ENCODE measurements at regions not wholly inside any gene's neighbourhood (a gene's known extent, or its start where the extent isn't known, plus 50 kb on each side); places are given as distances from the start of the nearest gene placed in this dataset.
A peak's percentile ranks its signal among the peaks of the same experiment; 100 is the strongest.

DNA sequence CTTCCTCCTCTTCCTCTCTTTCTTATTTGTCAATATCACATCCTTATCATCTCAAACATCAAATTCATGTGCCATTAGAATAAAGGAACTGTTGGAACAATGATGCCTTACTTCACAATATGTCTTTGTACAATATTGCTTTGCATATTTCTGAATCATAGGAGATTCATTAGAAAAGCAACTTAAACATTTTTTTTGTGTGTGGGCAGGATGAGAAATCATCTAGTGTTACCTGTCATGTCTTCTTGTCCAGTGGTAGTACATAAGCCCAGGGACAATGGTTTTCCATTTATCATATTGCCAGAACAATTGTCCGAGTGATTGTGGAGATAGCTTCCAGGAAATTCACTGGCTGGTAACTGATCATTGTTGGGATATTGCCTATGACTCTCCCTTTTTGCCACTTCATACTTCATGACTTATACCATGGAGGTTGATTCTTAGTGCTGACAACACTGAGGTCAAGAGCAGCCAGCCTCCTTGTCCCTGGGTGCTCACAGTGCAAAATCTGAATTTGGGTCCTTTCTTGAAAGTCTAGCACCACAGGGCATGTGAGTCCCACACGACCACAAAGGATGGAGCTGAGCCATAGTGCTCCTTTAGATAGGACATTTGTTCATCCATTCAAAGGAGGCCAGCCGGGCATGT is 215.0 kb downstream of the MDFIC start:
- peak; percentile 73 for ATAC-seq (replicated peaks)
- peaks cover 17% of the 10 kb centered on the region for H3K4me1 Mint-ChIP-seq
- peaks cover 12% of the 10 kb centered on the region for H3K9me3 Mint-ChIP-seq
- H3K27ac Mint-ChIP-seq: peak overlapping the region; percentile 37
- H3K36me3 Mint-ChIP-seq (ENCODE audit: low read depth): no peaks in the 10 kb centered on the region
- H3K4me3 Mint-ChIP-seq: peak overlapping the region; percentile 30
- H3K27me3 Mint-ChIP-seq: no peaks in the 10 kb centered on the region

- peaks cover 17% of the 10 kb centered on the region for H3K4me1 Mint-ChIP-seq
- peak; percentile 63 for ATAC-seq (replicated peaks)
- no peaks in the 10 kb centered on the region for H3K27me3 Mint-ChIP-seq
These were observed 214.0 kb downstream of the MDFIC start for GRCh38 chr7:115135769-115136410.

GRCh38 chr7:115135146-115135545 is 213.3 kb downstream of the MDFIC start:
- Mint-ChIP-seq H3K4me3 (no peak overlapping the region), H3K4me1 (peaks cover 17% of the 10 kb centered on the region), H3K27ac (no peak overlapping the region), H3K27me3 (no peaks in the 10 kb centered on the region), H3K9me3 (peaks cover 21% of the 10 kb centered on the region), H3K36me3 (ENCODE audit: low read depth) (no peaks in the 10 kb centered on the region)
- no peak for ATAC-seq (replicated peaks)

More at GRCh38 chr7:115135769-115136410, 214.0 kb downstream of the MDFIC start:
- no peak overlapping the region for H3K27ac Mint-ChIP-seq
- no peaks in the 10 kb centered on the region for H3K36me3 Mint-ChIP-seq (ENCODE audit: low read depth)
- peaks cover 17% of the 10 kb centered on the region for H3K9me3 Mint-ChIP-seq
- H3K4me3 Mint-ChIP-seq: no peak overlapping the region

- H3K4me1 Mint-ChIP-seq: peaks cover 17% of the 10 kb centered on the region
- ATAC-seq (replicated peaks): no peak
- no peaks in the 10 kb centered on the region for H3K36me3 Mint-ChIP-seq (ENCODE audit: low read depth)
- H3K4me3 Mint-ChIP-seq: no peak overlapping the region
- H3K27ac Mint-ChIP-seq: no peak overlapping the region
- no peaks in the 10 kb centered on the region for H3K27me3 Mint-ChIP-seq
- H3K9me3 Mint-ChIP-seq: peaks cover 21% of the 10 kb centered on the region
These were observed 211.4 kb downstream of the MDFIC start for GRCh38 chr7:115133248-115133647.

- no peak for ATAC-seq (replicated peaks)
- Mint-ChIP-seq H3K4me1 (peaks cover 10% of the 10 kb centered on the region), H3K27ac (no peak overlapping the region), H3K4me3 (no peak overlapping the region), H3K36me3 (ENCODE audit: low read depth) (no peaks in the 10 kb centered on the region), H3K27me3 (no peaks in the 10 kb centered on the region), H3K9me3 (peaks cover 21% of the 10 kb centered on the region)
These were observed 210.2 kb downstream of the MDFIC start for GRCh38 chr7:115132096-115132495.

- Mint-ChIP-seq H3K4me1 (peaks cover under 1% of the 10 kb centered on the region), H3K9me3 (peaks cover 12% of the 10 kb centered on the region), H3K4me3 (no peak overlapping the region), H3K36me3 (ENCODE audit: low read depth) (no peaks in the 10 kb centered on the region), H3K27ac (no peak overlapping the region), H3K27me3 (no peaks in the 10 kb centered on the region)
- no peak for ATAC-seq (replicated peaks)
These were observed 206.3 kb downstream of the MDFIC start for GRCh38 chr7:115128154-115128553.

DNA sequence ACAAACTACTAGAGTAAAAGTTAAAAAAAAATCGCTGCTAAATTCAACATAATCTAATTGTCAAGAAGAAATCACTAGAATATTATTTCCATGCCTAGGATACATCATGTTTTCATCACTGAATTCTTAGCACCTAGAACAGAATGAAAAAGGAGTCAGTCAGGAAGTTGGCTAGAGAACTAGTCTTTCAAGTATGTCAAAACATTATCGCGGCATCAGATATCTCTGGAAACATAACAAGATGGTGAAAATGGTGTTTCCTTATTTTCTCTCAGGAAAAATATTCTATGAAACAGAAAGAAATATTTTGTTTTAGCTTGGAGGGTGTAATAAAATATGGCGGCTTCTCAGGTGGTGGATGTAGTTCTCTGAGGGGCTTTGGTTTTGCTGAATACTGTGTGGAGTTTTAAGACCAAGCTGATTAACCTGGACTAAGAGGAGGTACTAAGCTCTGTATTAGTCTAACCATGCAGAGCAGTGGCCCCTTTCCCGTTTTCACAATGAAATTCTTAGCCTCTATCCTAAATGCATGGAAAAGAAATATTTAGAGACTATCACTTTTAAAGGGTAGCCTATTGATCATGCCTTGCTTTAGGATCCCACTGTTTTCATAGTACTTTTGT is 205.6 kb downstream of the MDFIC start:
- no peaks in the 10 kb centered on the region for H3K36me3 Mint-ChIP-seq (ENCODE audit: low read depth)
- peaks cover 12% of the 10 kb centered on the region for H3K9me3 Mint-ChIP-seq
- H3K27ac Mint-ChIP-seq: no peak overlapping the region
- no peak for ATAC-seq (replicated peaks)
- no peaks in the 10 kb centered on the region for H3K4me1 Mint-ChIP-seq
- H3K27me3 Mint-ChIP-seq: no peaks in the 10 kb centered on the region
- H3K4me3 Mint-ChIP-seq: no peak overlapping the region

GRCh38 chr7:115125750-115126149 is 203.9 kb downstream of the MDFIC start:
- Mint-ChIP-seq H3K36me3 (ENCODE audit: low read depth) (no peaks in the 10 kb centered on the region), H3K4me3 (no peak overlapping the region), H3K9me3 (peaks cover 4% of the 10 kb centered on the region), H3K27ac (no peak overlapping the region), H3K27me3 (no peaks in the 10 kb centered on the region), H3K4me1 (no peaks in the 10 kb centered on the region)
- no peak for ATAC-seq (replicated peaks)

DNA sequence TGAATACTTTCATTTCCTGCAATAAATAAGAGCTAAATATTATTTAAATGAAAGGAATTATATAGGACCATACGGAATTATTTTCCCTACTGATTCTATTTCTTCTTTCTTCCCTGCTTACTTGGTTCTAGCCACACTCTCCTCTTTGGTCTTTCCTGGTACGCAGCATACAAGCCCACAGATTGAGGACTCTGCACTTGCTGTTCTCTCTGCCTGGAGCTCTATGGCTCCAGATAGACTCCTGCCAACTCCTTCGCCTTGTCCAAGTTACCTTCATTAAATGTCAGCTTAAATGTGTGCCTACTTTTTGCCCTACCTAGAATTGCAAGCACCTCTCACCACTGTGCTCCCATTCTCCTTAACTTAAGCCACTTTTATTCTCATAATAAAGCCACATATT is 203.4 kb downstream of the MDFIC start:
- H3K27me3 Mint-ChIP-seq: no peaks in the 10 kb centered on the region
- no peaks in the 10 kb centered on the region for H3K36me3 Mint-ChIP-seq (ENCODE audit: low read depth)
- H3K9me3 Mint-ChIP-seq: no peaks in the 10 kb centered on the region
- H3K27ac Mint-ChIP-seq: no peak overlapping the region
- H3K4me1 Mint-ChIP-seq: no peaks in the 10 kb centered on the region
- no peak overlapping the region for H3K4me3 Mint-ChIP-seq
- no peak for ATAC-seq (replicated peaks)

GRCh38 chr7:115124409-115124939 is 202.6 kb downstream of the MDFIC start:
- Mint-ChIP-seq H3K27me3 (no peaks in the 10 kb centered on the region), H3K4me1 (no peaks in the 10 kb centered on the region), H3K36me3 (ENCODE audit: low read depth) (no peaks in the 10 kb centered on the region), H3K4me3 (no peak overlapping the region), H3K27ac (no peak overlapping the region), H3K9me3 (no peaks in the 10 kb centered on the region)
- no peak for ATAC-seq (replicated peaks)

DNA sequence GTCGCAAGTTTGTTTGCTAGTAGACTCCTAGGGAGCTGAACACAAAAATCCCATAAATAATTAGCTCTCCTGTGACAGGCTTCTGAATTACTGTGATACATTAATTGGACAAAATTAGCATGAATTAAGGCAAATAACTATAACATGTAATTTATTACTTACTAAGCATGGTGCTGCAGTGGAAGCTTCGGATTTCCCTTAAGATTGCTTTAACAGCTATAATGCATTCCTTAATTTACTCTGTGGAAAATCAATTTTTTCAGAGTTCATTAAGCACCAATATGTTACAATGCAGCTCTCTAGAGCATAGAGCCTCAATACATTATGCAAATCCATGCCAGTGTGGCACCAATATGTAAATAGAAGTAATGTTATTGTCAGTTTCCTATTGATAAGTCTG is 201.5 kb downstream of the MDFIC start:
- Mint-ChIP-seq H3K27me3 (no peaks in the 10 kb centered on the region), H3K27ac (no peak overlapping the region), H3K4me3 (no peak overlapping the region), H3K4me1 (no peaks in the 10 kb centered on the region), H3K36me3 (ENCODE audit: low read depth) (no peaks in the 10 kb centered on the region), H3K9me3 (no peaks in the 10 kb centered on the region)
- ATAC-seq (replicated peaks): no peak

DNA sequence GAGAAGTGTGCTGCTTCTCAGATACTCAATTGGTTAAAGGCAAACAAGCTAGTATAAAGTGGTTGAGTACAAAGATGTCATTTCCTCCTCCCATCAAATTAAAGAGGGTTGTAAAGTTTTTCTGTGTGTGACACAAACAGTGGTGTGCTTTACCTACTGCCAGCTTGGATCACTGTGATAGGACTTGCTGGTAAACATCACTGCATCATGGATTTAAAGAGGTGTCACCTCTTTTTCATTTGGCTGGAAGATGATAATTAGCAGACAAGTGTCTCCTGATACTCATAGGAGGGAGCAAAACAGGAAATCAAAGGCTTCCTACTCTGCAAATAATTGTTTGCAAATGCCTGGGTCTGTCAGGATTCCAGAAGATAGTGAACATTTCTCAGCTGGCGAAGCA is 200.5 kb downstream of the MDFIC start:
- no peak for ATAC-seq (replicated peaks)
- H3K9me3 Mint-ChIP-seq: no peaks in the 10 kb centered on the region
- H3K4me1 Mint-ChIP-seq: no peaks in the 10 kb centered on the region
- no peak overlapping the region for H3K4me3 Mint-ChIP-seq
- no peak overlapping the region for H3K27ac Mint-ChIP-seq
- no peaks in the 10 kb centered on the region for H3K27me3 Mint-ChIP-seq
- H3K36me3 Mint-ChIP-seq (ENCODE audit: low read depth): no peaks in the 10 kb centered on the region

GRCh38 chr7:115117748-115118147 is 195.9 kb downstream of the MDFIC start:
- Mint-ChIP-seq H3K4me1 (no peaks in the 10 kb centered on the region), H3K36me3 (ENCODE audit: low read depth) (no peaks in the 10 kb centered on the region), H3K4me3 (no peak overlapping the region), H3K9me3 (no peaks in the 10 kb centered on the region), H3K27ac (no peak overlapping the region), H3K27me3 (no peaks in the 10 kb centered on the region)
- ATAC-seq (replicated peaks): no peak

DNA sequence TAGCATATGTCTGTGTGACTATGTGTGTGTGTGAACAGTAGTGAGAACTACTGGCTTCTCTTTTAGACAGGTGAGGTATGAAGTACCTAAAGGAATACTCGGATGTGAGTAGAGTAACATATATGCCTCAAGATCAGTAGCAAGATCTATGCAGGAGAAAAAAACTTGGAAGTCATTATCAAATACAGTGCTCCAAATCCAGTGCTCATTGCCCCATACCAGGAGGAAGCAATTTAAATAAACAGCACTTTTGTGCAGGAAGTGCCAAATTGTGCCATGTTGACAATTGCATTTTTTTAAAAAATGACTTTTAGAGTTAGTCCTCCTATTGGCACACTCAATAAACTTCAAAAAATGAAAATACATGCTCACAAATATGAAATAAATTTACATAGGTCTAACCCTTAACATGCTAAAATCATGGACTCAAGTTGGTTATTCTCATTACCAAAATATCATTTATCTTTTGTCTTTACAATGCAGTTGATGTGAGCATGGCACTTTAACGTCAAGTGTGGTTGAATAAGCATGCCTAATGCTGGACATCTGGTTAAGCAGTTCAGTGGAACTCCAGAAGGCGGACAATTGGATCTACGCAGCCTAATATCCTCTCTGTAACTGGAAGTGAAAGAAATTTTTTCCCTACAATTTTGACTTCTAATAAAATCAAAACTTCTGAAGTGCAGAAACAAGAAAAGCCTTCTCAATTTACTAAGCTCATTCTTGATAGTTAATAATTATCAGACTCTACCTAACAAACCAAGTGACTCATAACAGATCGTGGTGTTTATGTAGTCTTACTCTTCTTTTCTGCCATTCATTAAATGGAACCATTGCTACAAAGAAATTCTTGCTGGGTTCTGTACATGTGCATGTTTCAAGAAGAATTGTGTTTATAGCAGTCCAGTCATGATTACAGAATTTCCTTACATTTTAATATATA is 195.2 kb downstream of the MDFIC start:
- Mint-ChIP-seq H3K4me3 (no peak overlapping the region), H3K4me1 (no peaks in the 10 kb centered on the region), H3K36me3 (ENCODE audit: low read depth) (no peaks in the 10 kb centered on the region), H3K27ac (no peak overlapping the region), H3K27me3 (no peaks in the 10 kb centered on the region), H3K9me3 (no peaks in the 10 kb centered on the region)
- ATAC-seq (replicated peaks): no peak
